ENCODE measurements at regions not wholly inside any gene's neighbourhood (a gene's known extent, or its start where the extent isn't known, plus 50 kb on each side); places are given as distances from the start of the nearest gene placed in this dataset.

DNA sequence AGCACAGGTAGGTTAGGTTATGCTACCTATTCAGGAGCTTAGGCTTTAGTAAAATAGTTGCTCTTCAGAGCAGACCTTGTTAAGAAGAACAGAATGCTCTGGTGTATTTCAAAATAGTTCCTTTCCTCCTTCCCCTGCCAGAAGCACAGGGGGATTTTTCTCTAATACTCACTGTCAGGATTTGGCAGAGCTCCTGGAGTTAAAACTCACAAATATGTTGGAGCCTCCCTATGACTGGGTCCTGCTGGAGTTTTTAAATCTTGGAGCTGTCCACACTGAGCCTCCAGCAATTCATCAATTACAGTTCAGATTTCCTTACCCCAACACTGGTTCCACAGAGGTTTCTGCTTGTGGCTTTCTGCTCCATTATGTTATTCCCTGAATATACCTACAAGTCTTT lies 1233.8 kb upstream of the WWC1 start:
- H3K36me3 ChIP-seq (ENCODE audit: control insufficient read depth in 4 of 4, insufficient read depth in 3 of 4, low read depth in 1 of 4, low read length in 3 of 4), result no peaks in the 10 kb centered on the region
- H3K9me3 ChIP-seq (ENCODE audit: control insufficient read depth in 4 of 4, low read length in 3 of 4), result no peaks in the 10 kb centered on the region
- no peak overlapping the region for H3K9ac ChIP-seq (ENCODE audit: low read depth in 1 of 2, low read length in 2 of 2)
- H3K27me3 ChIP-seq (ENCODE audit: control insufficient read depth in 4 of 4, insufficient read depth in 4 of 4, low read length in 3 of 4), result peaks cover 0 to 3% (median 0%) of the 10 kb centered on the region in 4 donors
- H3K27ac ChIP-seq (ENCODE audit: low read depth in 1 of 2, low read length in 2 of 2), result no peak overlapping the region
- TF ChIP-seq RXRA (IDR thresholded peaks at IDR 0.05), result no peak
- TF ChIP-seq MAX (IDR thresholded peaks at IDR 0.05), result no peak
- TF ChIP-seq HNF4A (conservative IDR thresholded peaks at IDR 0.05), result no peak
- no peak for TF ChIP-seq EGR1 (IDR thresholded peaks at IDR 0.05; ENCODE audit: low read depth in 2 of 2)
- H3K4me1 ChIP-seq (ENCODE audit: control insufficient read depth in 4 of 4, insufficient read depth in 4 of 4, low read length in 3 of 4), result no peaks in the 10 kb centered on the region
- DNase-seq (ENCODE audit: low spot score), result no peak
- H3K4me3 ChIP-seq (ENCODE audit: low read depth in 1 of 3, low read length in 3 of 3), result no peak overlapping the region

DNA sequence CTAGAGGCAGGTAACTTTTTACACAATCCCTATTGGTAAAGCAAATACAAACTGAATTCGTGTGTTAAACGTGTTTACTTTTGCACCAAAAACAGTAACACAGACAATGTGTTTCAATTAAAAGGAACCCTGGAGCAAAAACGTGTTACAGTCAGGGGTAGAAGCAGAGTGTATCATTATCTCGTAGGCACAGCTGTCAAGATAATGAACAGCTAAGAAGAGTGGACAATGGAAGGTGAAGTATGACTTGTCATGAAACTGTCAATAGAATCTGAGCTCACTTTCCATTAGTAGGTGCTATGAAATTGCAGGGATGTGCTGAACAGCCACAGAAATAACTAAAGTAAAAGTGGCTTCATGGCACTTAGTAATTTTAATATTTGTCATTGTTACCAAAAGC lies 1229.8 kb upstream of the WWC1 start:
- no peak for DNase-seq (ENCODE audit: low spot score)
- no peaks in the 10 kb centered on the region for H3K9me3 ChIP-seq (ENCODE audit: control insufficient read depth in 4 of 4, low read length in 3 of 4)
- H3K36me3 ChIP-seq (ENCODE audit: control insufficient read depth in 4 of 4, insufficient read depth in 3 of 4, low read depth in 1 of 4, low read length in 3 of 4), result no peaks in the 10 kb centered on the region
- H3K27me3 ChIP-seq (ENCODE audit: control insufficient read depth in 4 of 4, insufficient read depth in 4 of 4, low read length in 3 of 4), result peaks cover 0 to 3% (median 0%) of the 10 kb centered on the region in 4 donors
- H3K4me1 ChIP-seq (ENCODE audit: control insufficient read depth in 4 of 4, insufficient read depth in 4 of 4, low read length in 3 of 4), result no peaks in the 10 kb centered on the region
- no peak for TF ChIP-seq EGR1 (IDR thresholded peaks at IDR 0.05; ENCODE audit: low read depth in 2 of 2)
- TF ChIP-seq, protein P1, sequence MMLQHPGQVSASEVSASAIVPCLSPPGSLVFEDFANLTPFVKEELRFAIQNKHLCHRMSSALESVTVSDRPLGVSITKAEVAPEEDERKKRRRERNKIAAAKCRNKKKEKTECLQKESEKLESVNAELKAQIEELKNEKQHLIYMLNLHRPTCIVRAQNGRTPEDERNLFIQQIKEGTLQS (IDR thresholded peaks at IDR 0.05), result no peak
- TF ChIP-seq MAX (IDR thresholded peaks at IDR 0.05), result no peak
- no peak for TF ChIP-seq YY1 (IDR thresholded peaks at IDR 0.05)
- no peak for TF ChIP-seq ZBTB33 (IDR thresholded peaks at IDR 0.05)
- TF ChIP-seq HNF4G (IDR thresholded peaks at IDR 0.05), result no peak
- TF ChIP-seq FOXA1 (IDR thresholded peaks at IDR 0.05), result no peak
- no peak for TF ChIP-seq NR2F2 (IDR thresholded peaks at IDR 0.05)
- TF ChIP-seq CTCF (IDR thresholded peaks at IDR 0.05; ENCODE audit: low read depth, low read length, missing input control), result no peak
- TF ChIP-seq RXRA (IDR thresholded peaks at IDR 0.05), result no peak
- TF ChIP-seq SP1 (IDR thresholded peaks at IDR 0.05), result no peak
- TF ChIP-seq GABPA (IDR thresholded peaks at IDR 0.05 in 1 of 2, conservative IDR thresholded peaks at IDR 0.05 in 1 of 2), result no peak
- TF ChIP-seq, protein P2, sequence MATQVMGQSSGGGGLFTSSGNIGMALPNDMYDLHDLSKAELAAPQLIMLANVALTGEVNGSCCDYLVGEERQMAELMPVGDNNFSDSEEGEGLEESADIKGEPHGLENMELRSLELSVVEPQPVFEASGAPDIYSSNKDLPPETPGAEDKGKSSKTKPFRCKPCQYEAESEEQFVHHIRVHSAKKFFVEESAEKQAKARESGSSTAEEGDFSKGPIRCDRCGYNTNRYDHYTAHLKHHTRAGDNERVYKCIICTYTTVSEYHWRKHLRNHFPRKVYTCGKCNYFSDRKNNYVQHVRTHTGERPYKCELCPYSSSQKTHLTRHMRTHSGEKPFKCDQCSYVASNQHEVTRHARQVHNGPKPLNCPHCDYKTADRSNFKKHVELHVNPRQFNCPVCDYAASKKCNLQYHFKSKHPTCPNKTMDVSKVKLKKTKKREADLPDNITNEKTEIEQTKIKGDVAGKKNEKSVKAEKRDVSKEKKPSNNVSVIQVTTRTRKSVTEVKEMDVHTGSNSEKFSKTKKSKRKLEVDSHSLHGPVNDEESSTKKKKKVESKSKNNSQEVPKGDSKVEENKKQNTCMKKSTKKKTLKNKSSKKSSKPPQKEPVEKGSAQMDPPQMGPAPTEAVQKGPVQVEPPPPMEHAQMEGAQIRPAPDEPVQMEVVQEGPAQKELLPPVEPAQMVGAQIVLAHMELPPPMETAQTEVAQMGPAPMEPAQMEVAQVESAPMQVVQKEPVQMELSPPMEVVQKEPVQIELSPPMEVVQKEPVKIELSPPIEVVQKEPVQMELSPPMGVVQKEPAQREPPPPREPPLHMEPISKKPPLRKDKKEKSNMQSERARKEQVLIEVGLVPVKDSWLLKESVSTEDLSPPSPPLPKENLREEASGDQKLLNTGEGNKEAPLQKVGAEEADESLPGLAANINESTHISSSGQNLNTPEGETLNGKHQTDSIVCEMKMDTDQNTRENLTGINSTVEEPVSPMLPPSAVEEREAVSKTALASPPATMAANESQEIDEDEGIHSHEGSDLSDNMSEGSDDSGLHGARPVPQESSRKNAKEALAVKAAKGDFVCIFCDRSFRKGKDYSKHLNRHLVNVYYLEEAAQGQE (IDR thresholded peaks at IDR 0.05), result no peak
- TF ChIP-seq FOXA2 (IDR thresholded peaks at IDR 0.05), result no peak
- no peak for TF ChIP-seq TAF1 (conservative IDR thresholded peaks at IDR 0.05)
- no peak for TF ChIP-seq HNF4A (conservative IDR thresholded peaks at IDR 0.05)
- TF ChIP-seq JUND (IDR thresholded peaks at IDR 0.05), result no peak
- TF ChIP-seq RAD21 (IDR thresholded peaks at IDR 0.05), result no peak
- H3K4me3 ChIP-seq (ENCODE audit: low read depth in 1 of 3, low read length in 3 of 3), result no peak overlapping the region
- no peak overlapping the region for H3K9ac ChIP-seq (ENCODE audit: low read depth in 1 of 2, low read length in 2 of 2)
- no peak overlapping the region for H3K27ac ChIP-seq (ENCODE audit: low read depth in 1 of 2, low read length in 2 of 2)
- WGBS, result 25% methylated on average over 4 of the region's 4 CpGs

All from liver (tissue), 8 donors.